HCT116 (cell line): ENCODE measurements at regions not wholly inside any gene's neighbourhood (a gene's known extent, or its start where the extent isn't known, plus 50 kb on each side); places are given as distances from the start of the nearest gene placed in this dataset.

Experiments used
- CTCF ChIP-seq, 3 experiments: fragments of 200-600 bp in 1 of 3; sonication (generic) in 1 of 3; IDR thresholded peaks in 2 of 3; conservative IDR thresholded peaks in 1 of 3; 2 replicates each; pipeline ENCODE4 v1.5.1; 2012 to 2017; ENCODE audit warnings: low read depth in 2 of 3, low read length in 2 of 3, antibody characterized with exemption in 1 of 3, borderline replicate concordance in 1 of 3, control low read depth in 1 of 3, mild to moderate bottlenecking in 1 of 3, mixed read lengths in 1 of 3, mixed run types in 1 of 3, moderate library complexity in 1 of 3; ENCODE audit not compliant: insufficient read depth in 1 of 3
- EGR1 ChIP-seq: IDR thresholded peaks from 2 replicates; pipeline ENCODE4 v1.6.1; 2012; ENCODE audit warnings: low read depth
- EZH2phosphoT487 ChIP-seq: fragments of 200-600 bp; IDR thresholded peaks from 2 replicates; pipeline ENCODE4 v1.6.1; 2018; ENCODE audit warnings: antibody characterized with exemption, borderline replicate concordance
- POLR2A ChIP-seq: IDR thresholded peaks from 2 replicates; pipeline ENCODE4 v1.7.0; 2011; ENCODE audit warnings: borderline replicate concordance; ENCODE audit not compliant: insufficient read depth, insufficient read length; ENCODE audit errors: extremely low read depth
- SIN3A ChIP-seq: IDR thresholded peaks from 2 replicates; pipeline ENCODE4 v1.6.1; 2012; ENCODE audit warnings: low read depth
- YY1 ChIP-seq: IDR thresholded peaks from 2 replicates; pipeline ENCODE4 v1.6.1; 2011; ENCODE audit warnings: low read length, low read depth, moderate library complexity, mild to moderate bottlenecking; ENCODE audit not compliant: insufficient replicate concordance; ENCODE audit errors: extremely low read depth

- TF ChIP-seq EGR1 (no peak), CTCF (IDR thresholded peaks at IDR 0.05 in 2 of 3, conservative IDR thresholded peaks at IDR 0.05 in 1 of 3; ENCODE audit: borderline replicate concordance in 1 of 3, insufficient read depth in 1 of 3, low read depth in 2 of 3, low read length in 2 of 3) (no peak), POLR2A (no peak), YY1 (no peak), EZH2phosphoT487 (no peak), SIN3A (no peak)
These were observed 88.2 kb upstream of the SEMA3C start for GRCh38 chr7:81007051-81007450.
